GM12872 (cell line): ENCODE measurements at regions not wholly inside any gene's neighbourhood (a gene's known extent, or its start where the extent isn't known, plus 50 kb on each side); places are given as distances from the start of the nearest gene placed in this dataset.

ENCODE experiments used
- TF ChIP-seq, protein P1 (sequence below): IDR thresholded peaks from 3 replicates; pipeline ENCODE4 v1.5.1; 2011; ENCODE audit warnings: low read depth, mild to moderate bottlenecking, low read length, moderate library complexity; ENCODE audit not compliant: insufficient read depth

DNA sequence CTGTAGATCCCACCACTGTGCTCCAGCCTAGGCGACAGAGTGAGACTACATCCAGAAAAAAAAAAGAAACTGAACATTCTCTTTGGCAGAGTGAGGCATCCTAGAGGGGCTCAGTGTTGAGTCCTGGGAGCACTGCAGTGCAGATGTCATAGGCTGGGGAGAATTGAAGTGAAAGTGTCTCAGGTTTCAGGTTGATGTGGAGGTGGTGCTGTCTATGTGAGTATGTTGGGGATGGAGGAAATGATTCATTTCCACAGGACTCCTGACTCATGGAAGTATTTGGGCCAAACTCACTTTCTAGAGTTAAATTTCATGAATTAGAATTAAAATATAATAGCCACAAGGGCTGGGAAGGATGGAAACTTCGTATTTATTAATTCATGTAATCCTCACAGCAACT, 134.4 kb upstream of the TSC22D1 start:
- TF ChIP-seq, protein P1, sequence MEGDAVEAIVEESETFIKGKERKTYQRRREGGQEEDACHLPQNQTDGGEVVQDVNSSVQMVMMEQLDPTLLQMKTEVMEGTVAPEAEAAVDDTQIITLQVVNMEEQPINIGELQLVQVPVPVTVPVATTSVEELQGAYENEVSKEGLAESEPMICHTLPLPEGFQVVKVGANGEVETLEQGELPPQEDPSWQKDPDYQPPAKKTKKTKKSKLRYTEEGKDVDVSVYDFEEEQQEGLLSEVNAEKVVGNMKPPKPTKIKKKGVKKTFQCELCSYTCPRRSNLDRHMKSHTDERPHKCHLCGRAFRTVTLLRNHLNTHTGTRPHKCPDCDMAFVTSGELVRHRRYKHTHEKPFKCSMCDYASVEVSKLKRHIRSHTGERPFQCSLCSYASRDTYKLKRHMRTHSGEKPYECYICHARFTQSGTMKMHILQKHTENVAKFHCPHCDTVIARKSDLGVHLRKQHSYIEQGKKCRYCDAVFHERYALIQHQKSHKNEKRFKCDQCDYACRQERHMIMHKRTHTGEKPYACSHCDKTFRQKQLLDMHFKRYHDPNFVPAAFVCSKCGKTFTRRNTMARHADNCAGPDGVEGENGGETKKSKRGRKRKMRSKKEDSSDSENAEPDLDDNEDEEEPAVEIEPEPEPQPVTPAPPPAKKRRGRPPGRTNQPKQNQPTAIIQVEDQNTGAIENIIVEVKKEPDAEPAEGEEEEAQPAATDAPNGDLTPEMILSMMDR = no peak

- TF ChIP-seq, protein P1 = no peak
These were observed 127.2 kb upstream of the TSC22D1 start for GRCh38 chr13:44703371-44703770.

- TF ChIP-seq, protein P1 = no peak
These were observed 121.9 kb upstream of the TSC22D1 start for GRCh38 chr13:44698066-44698465.

DNA sequence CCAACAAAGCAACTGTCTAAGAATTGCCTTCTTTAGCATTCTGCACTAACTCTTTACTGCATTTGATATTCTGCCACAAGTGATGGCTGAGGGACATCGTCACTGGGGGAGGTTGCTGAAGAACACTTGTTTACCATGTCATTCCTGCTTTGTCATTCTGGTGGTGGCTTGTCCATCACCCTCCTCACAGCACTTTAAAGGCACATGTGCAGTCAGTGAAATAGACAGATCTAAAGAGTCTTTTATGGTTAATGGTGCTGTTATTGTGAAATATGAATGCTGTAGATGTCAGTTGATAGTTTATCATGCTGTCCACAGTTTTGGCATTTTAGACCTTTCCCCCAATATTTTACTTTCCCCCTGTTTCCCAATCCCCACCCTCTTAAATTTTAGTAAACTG, 120.9 kb upstream of the TSC22D1 start:
- TF ChIP-seq, protein P1 = no peak

- TF ChIP-seq, protein P1 = no peak
These were observed 119.4 kb upstream of the TSC22D1 start for GRCh38 chr13:44695520-44695919.

DNA sequence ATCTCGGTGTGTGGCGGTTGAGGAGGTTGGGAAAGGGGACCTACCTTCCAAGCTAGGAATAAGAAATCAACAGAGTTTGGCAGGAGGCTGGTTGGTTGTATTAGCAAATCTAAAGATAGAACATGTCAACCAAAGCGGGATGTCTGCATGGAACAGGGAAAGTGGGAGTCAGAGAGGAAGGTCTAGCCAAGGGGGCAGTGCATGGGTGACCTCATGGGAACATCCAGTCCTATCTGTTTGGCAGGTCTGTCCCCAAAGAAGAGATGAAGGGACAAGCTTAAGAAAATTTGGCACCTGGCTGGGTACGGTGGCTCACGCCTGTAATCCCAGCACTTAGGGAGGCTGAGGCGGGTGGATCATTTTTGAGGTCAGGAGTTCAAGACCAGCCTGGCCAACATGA, 118.7 kb upstream of the TSC22D1 start:
- TF ChIP-seq, protein P1 = no peak

DNA sequence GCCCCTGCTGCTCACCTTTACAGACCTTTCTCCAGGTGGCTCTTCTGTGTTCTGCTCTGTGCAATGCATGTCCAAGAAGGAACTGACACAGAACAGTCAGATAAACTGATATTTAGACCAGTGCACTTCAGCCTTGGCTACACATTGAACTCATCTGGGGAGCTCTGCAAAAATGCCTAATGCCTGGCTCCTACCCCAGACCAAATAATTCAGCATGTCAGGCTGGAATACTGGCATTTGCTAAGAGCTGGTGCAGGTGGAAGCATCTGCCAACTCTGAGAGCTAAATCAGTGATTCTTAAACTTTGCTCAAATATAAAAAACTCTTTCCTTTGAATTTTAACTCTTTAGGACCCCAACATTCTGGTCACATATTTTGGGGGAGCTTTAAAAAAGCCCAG, 118.2 kb upstream of the TSC22D1 start:
- TF ChIP-seq, protein P1 = no peak

GRCh38 chr13:44693156-44693764, 117.1 kb upstream of the TSC22D1 start:
- TF ChIP-seq, protein P1 = no peak
